Upper lobe of left lung (tissue), 6 donors: ENCODE measurements at regions not wholly inside any gene's neighbourhood (a gene's known extent, or its start where the extent isn't known, plus 50 kb on each side); places are given as distances from the start of the nearest gene placed in this dataset.

Experiments
- ATAC-seq, 2 donors: fragments of 200-7000 bp; cut with Tn5 transposase; one replicate each; pipeline ENCODE4 v1.9.1; 2022; ENCODE audit warnings: mild to moderate bottlenecking in 2 of 2, moderate library complexity in 2 of 2; ENCODE audit not compliant: low FRiP score in 2 of 2
- DNase-seq, 2 donors: peaks; one replicate each; pipeline ENCODE4 v3.0.0-alpha.2; 2019 to 2020
- H3K27ac ChIP-seq, 4 donors: fragments of 200-600 bp; sonication (generic); one replicate each; pipeline ENCODE4 v1.5.1; 2016 to 2019
- H3K27me3 ChIP-seq, 4 donors: fragments of 200-600 bp; sonication (generic); one replicate each; pipeline ENCODE4 v1.5.1; 2017 to 2019
- H3K36me3 ChIP-seq, 4 donors: fragments of 200-600 bp; sonication (generic); one replicate each; pipeline ENCODE4 v1.5.1; 2016 to 2019
- H3K4me1 ChIP-seq, 4 donors: fragments of 200-600 bp; sonication (generic); one replicate each; pipeline ENCODE4 v1.5.1; 2018 to 2019
- H3K4me3 ChIP-seq, 4 donors: fragments of 200-600 bp; sonication (generic); one replicate each; pipeline ENCODE4 v1.5.1; 2017 to 2019; ENCODE audit warnings: mild to moderate bottlenecking in 2 of 4, moderate library complexity in 1 of 4
- H3K9me3 ChIP-seq, 4 donors: fragments of 200-600 bp; sonication (generic); one replicate each; pipeline ENCODE4 v1.5.1; 2018 to 2019
- EP300 ChIP-seq, 4 donors: sonication (generic); formaldehyde crosslinking; IDR thresholded peaks; one replicate each; pipeline ENCODE4 v1.5.1; 2017; ENCODE audit warnings: antibody characterized with exemption in 4 of 4, control low read depth in 2 of 4
- POLR2A ChIP-seq, 4 donors: fragments of 450-650 bp; IDR thresholded peaks; one replicate each; pipeline ENCODE4 v1.5.1; 2016 to 2017; ENCODE audit warnings: antibody characterized with exemption in 4 of 4, mild to moderate bottlenecking in 2 of 4
- POLR2AphosphoS5 ChIP-seq, 2 donors: sonication (generic); formaldehyde crosslinking; IDR thresholded peaks; one replicate each; pipeline ENCODE4 v1.5.1; 2017; ENCODE audit warnings: antibody characterized with exemption in 2 of 2
- WGBS, 2 donors: methylation state at CpG; one replicate each; pipeline ENCODE4 v1.1.5; 2017 to 2018; 5-methylcytosine and 5-hydroxymethylcytosine counted together
- TF ChIP-seq, protein P1 (sequence below), 6 experiments: fragments of 450-650 bp in 4 of 6; fragments of 200-600 bp in 2 of 6; sonication (generic) in 2 of 6; IDR thresholded peaks; one replicate each; pipeline ENCODE4 v1.5.1; 2016 to 2019; ENCODE audit warnings: antibody characterized with exemption in 6 of 6
- donor health status: DM: no; HTN: no; CAD: no; lungs with moderate emphysema.
- donor health status: DM: no; HTN: yes; CAD: no; lungs with severe emphysema.

DNA sequence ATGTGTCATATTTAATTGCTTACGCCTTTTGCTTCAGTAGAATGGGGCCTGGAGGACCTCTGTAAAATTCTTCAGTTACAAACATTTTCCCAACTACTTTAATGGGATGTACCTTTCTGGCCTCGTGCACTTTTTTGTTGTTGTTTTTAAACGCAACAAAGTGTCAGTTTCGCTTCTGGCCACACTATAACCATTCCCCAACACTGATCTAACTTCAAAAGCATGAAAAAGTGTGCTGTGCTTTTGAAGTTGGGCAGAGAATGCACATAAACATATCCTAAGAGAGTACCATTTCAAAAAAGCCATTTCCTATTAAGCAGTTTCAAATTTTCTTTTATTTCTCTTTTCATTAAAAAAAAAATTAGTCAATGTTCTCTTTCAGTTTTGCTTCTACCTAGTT lies 435.8 kb downstream of the CNTN6 start:
- ATAC-seq, result no peak
- no peak overlapping the region for H3K27ac ChIP-seq
- DNase-seq, result no peak
- H3K4me3 ChIP-seq, result no peak overlapping the region
- H3K27me3 ChIP-seq, result no peaks in the 10 kb centered on the region
- no peaks in the 10 kb centered on the region for H3K36me3 ChIP-seq
- H3K9me3 ChIP-seq, result no peaks in the 10 kb centered on the region
- TF ChIP-seq EP300 (IDR thresholded peaks at IDR 0.05) (no peak), POLR2A (IDR thresholded peaks at IDR 0.05) (no peak), POLR2AphosphoS5 (IDR thresholded peaks at IDR 0.05) (no peak)
- TF ChIP-seq, protein P1, sequence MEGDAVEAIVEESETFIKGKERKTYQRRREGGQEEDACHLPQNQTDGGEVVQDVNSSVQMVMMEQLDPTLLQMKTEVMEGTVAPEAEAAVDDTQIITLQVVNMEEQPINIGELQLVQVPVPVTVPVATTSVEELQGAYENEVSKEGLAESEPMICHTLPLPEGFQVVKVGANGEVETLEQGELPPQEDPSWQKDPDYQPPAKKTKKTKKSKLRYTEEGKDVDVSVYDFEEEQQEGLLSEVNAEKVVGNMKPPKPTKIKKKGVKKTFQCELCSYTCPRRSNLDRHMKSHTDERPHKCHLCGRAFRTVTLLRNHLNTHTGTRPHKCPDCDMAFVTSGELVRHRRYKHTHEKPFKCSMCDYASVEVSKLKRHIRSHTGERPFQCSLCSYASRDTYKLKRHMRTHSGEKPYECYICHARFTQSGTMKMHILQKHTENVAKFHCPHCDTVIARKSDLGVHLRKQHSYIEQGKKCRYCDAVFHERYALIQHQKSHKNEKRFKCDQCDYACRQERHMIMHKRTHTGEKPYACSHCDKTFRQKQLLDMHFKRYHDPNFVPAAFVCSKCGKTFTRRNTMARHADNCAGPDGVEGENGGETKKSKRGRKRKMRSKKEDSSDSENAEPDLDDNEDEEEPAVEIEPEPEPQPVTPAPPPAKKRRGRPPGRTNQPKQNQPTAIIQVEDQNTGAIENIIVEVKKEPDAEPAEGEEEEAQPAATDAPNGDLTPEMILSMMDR (IDR thresholded peaks at IDR 0.05), result no peak
- WGBS, 2 donors, result 68 to 74% methylated on average over 4 of the region's 4 CpGs
- H3K4me1 ChIP-seq, result no peaks in the 10 kb centered on the region

DNA sequence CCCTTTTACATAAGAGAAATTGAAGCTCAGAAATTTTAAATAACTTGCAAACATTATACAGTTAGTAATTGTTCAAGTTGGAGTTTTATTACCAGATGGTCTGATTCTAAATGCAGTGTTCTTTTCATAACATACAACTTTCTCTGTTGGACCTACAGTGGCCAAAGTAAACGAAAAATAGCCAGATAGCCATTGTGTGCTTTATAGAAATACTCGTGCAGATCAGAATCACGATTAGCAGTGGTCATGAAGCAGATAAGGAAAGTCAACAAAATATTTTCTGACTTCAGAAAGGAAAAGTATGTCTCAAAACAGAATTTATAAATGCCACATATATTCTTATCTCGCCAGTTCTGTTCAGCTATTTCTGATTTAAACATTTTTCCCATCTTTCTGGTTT lies 436.9 kb downstream of the CNTN6 start:
- Histone ChIP-seq H3K36me3 (no peaks in the 10 kb centered on the region), H3K9me3 (no peaks in the 10 kb centered on the region), H3K27me3 (no peaks in the 10 kb centered on the region), H3K27ac (no peak overlapping the region), H3K4me1 (no peaks in the 10 kb centered on the region), H3K4me3 (no peak overlapping the region)
- TF ChIP-seq EP300 (IDR thresholded peaks at IDR 0.05) (no peak), POLR2A (IDR thresholded peaks at IDR 0.05) (no peak), POLR2AphosphoS5 (IDR thresholded peaks at IDR 0.05) (no peak)
- TF ChIP-seq, protein P1 (IDR thresholded peaks at IDR 0.05), result no peak
- no peak for ATAC-seq
- 39 to 40% methylated on average over 4 of the region's 4 CpGs for WGBS, 2 donors
- DNase-seq, result no peak

DNA sequence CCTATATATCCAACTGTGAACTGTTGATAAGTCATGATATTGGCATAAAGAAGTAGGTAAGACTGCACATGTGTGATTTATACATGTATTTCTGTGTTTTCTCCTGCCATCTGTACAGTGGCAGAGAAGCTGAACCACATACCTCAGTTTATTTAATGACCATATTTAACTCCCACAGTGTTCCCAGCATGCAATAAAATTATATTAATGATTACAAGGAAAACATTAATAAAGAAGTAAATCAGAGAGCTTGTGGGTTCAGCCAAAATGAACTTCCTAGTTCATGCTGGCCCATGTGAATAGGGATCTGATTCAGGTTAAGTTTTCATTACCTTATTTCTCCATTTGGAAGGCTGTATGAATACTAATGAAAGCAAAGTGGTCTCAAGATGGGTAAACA lies 439.2 kb downstream of the CNTN6 start:
- TF ChIP-seq EP300 (IDR thresholded peaks at IDR 0.05) (no peak), POLR2A (IDR thresholded peaks at IDR 0.05) (no peak), POLR2AphosphoS5 (IDR thresholded peaks at IDR 0.05) (no peak)
- TF ChIP-seq, protein P1 (IDR thresholded peaks at IDR 0.05), result no peak
- peaks cover 0 to 9% (median 6%) of the 10 kb centered on the region in 4 donors for H3K9me3 ChIP-seq
- DNase-seq, result no peak
- no peaks in the 10 kb centered on the region for H3K27me3 ChIP-seq
- no peaks in the 10 kb centered on the region for H3K36me3 ChIP-seq
- no peak overlapping the region for H3K4me3 ChIP-seq
- ATAC-seq, result no peak
- no peaks in the 10 kb centered on the region for H3K4me1 ChIP-seq
- H3K27ac ChIP-seq, result no peak overlapping the region

DNA sequence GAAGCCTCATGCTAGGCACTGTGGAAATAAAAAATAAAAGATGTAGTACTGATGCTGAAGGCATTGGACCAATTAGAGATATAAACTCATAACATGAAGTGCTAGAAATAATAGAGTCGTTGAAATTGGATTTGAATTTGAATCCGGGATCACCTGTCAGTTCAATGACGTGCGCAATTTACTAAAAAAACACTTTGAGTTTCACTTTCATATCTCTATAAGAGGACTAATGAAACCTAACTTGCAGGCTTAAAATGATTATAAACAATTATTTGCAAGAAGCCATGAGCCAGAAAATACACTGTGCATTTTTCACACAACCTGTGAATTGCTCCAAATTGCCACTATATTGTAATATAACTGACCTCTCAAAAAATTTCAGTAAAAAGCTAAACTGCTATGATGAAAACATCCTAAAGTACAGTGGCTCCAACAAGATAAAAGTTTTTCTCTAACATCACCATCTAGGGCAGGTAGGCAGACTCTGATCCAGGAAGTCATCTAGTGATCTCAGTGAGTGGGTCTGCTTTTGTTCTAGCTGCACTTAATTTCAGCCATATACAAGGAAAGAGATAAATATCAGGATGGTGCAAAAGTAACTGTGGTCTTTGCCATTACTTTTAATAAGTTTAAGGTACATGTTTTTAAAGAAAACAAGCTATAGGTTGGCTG lies 440.2 kb downstream of the CNTN6 start:
- Histone ChIP-seq H3K9me3 (peaks cover 0 to 14% (median 10%) of the 10 kb centered on the region in 4 donors), H3K4me1 (no peaks in the 10 kb centered on the region), H3K27ac (no peak overlapping the region), H3K4me3 (no peak overlapping the region), H3K27me3 (no peaks in the 10 kb centered on the region), H3K36me3 (no peaks in the 10 kb centered on the region)
- WGBS, 2 donors, result 89 to 92% methylated on average over 4 of the region's 4 CpGs
- TF ChIP-seq POLR2A (IDR thresholded peaks at IDR 0.05), result no peak
- no peak for TF ChIP-seq EP300 (IDR thresholded peaks at IDR 0.05)
- TF ChIP-seq POLR2AphosphoS5 (IDR thresholded peaks at IDR 0.05), result no peak
- TF ChIP-seq, protein P1 (IDR thresholded peaks at IDR 0.05), result no peak
- no peak for ATAC-seq
- DNase-seq, result no peak

DNA sequence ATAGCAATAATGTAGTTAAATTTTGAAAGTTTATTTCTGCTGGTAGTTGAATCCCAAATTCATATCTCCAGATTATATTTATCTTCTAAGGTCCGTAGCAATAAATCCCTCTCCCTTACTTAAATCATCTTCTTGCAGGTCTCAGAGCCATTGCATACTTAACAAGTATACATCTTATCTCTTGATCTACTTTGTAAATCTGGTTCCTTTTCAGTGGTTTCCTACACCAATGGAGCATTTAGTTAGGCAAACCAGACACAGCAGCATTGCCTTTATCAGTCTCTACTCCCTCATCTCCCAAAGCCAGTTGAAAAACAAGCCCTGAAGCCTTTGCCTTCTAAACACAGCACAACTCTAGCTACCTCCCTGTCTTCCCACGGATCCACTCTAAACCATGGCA lies 440.9 kb downstream of the CNTN6 start:
- TF ChIP-seq, protein P1 (IDR thresholded peaks at IDR 0.05), result no peak
- TF ChIP-seq POLR2AphosphoS5 (IDR thresholded peaks at IDR 0.05) (no peak), EP300 (IDR thresholded peaks at IDR 0.05) (no peak), POLR2A (IDR thresholded peaks at IDR 0.05) (no peak)
- Histone ChIP-seq H3K27ac (no peak overlapping the region), H3K4me3 (no peak overlapping the region), H3K4me1 (no peaks in the 10 kb centered on the region), H3K27me3 (no peaks in the 10 kb centered on the region), H3K36me3 (no peaks in the 10 kb centered on the region), H3K9me3 (peaks cover 0 to 14% (median 10%) of the 10 kb centered on the region in 4 donors)
- 62 to 75% methylated on average over 2 of the region's 2 CpGs for WGBS, 2 donors
- no peak for ATAC-seq
- no peak for DNase-seq
